ENCODE measurements at regions not wholly inside any gene's neighbourhood (a gene's known extent, or its start where the extent isn't known, plus 50 kb on each side); places are given as distances from the start of the nearest gene placed in this dataset.
"Not testable (repeated sequence)": the region's sequence is repeated elsewhere in the genome, so short reads cannot be mapped to it uniquely, and the experiment has no call there.

DNA sequence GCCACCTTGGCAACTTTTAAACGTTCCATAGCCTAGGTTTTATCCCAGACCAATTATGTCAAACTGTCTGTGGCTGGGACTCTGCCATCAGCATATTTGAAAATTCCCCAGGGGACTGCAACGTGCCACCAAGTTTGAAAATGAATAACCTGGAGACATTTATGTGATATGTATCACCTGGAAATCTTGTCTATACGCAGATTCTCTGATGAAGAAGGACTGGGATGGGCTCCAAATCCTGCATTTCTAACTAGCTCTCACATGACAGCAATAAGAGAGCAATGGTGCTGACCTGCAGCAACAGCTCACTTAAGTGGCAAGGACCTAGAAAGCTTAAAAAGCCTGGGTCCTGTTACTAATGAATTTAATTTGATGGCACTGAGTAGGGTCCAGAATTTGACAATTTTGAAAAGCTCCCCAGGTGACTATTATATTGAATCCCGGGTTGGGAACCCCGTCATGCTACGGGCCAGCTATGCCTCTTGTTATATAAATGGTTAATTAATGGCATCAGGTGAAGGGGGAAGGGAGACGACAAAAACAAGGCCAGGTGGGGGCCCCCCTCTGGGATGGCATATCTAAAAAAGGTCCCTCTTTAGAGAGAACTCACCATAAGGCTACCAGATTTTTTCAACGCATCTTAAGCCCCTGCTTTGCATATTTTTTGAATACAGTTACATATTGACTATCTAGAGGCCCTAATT lies 213.7 kb downstream of the ZIC5 start:
- Histone ChIP-seq H3K27ac (no peak overlapping the region), H3K4me3 (no peak overlapping the region), H3K9me3 (peaks cover 0 to 4% (median 0%) of the 10 kb centered on the region in 4 donors), H3K27me3 (no peaks in the 10 kb centered on the region), H3K36me3 (no peaks in the 10 kb centered on the region), H3K4me1 (peaks cover 0 to 6% (median 0%) of the 10 kb centered on the region in 4 donors)
- TF ChIP-seq, protein P1, sequence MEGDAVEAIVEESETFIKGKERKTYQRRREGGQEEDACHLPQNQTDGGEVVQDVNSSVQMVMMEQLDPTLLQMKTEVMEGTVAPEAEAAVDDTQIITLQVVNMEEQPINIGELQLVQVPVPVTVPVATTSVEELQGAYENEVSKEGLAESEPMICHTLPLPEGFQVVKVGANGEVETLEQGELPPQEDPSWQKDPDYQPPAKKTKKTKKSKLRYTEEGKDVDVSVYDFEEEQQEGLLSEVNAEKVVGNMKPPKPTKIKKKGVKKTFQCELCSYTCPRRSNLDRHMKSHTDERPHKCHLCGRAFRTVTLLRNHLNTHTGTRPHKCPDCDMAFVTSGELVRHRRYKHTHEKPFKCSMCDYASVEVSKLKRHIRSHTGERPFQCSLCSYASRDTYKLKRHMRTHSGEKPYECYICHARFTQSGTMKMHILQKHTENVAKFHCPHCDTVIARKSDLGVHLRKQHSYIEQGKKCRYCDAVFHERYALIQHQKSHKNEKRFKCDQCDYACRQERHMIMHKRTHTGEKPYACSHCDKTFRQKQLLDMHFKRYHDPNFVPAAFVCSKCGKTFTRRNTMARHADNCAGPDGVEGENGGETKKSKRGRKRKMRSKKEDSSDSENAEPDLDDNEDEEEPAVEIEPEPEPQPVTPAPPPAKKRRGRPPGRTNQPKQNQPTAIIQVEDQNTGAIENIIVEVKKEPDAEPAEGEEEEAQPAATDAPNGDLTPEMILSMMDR (IDR thresholded peaks at IDR 0.05) = no peak
- TF ChIP-seq POLR2A (IDR thresholded peaks at IDR 0.05) = no peak
- no peak for DNase-seq

DNA sequence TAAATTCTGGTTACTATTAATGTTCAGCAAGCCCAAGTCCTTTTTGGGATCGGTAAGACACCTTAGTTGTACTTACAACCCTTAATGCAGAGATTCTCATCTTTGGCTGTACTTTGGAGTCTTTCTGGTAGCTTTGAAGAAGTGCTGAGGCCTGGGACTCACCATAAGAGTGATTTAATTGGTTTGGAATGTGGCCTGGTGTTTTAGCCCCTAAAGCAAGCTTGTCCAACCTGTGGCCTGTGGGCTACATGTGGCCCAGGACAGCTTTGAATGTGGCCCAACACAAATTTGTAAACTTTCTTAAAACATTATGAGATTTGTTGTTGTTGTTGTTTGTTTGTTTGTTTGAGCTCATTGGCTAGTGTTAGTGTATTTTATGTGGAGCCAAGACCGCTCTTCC lies 215.3 kb downstream of the ZIC5 start:
- Histone ChIP-seq H3K36me3 (no peaks in the 10 kb centered on the region), H3K9me3 (peaks cover 0 to 4% (median 0%) of the 10 kb centered on the region in 4 donors), H3K4me3 (no peak overlapping the region), H3K4me1 (peaks cover 0 to 16% (median 0%) of the 10 kb centered on the region in 4 donors), H3K27ac (no peak overlapping the region), H3K27me3 (no peaks in the 10 kb centered on the region)
- TF ChIP-seq, protein P1 (IDR thresholded peaks at IDR 0.05) = no peak
- no peak for TF ChIP-seq POLR2A (IDR thresholded peaks at IDR 0.05)
- no peak for DNase-seq

DNA sequence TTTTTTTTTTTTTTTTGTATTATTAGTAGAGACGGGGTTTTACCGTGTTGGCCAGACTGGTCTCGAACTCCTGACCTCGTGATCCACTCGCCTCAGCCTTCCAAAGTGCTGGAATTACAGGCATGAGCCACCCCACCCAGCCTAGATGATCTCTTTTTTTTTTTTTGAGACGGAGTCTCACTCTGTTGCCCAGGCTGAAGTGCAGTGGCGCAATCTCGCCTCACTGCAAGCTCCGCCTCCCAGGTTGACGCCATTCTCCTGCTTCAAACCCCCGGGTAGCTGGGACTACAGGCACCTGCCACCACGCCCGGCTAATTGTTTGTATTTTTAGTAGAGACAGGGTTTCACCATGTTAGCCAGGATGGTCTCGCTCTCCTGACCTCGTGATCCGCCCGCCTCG lies 216.8 kb downstream of the ZIC5 start:
- DNase-seq, H3K27me3 ChIP-seq, H3K27ac ChIP-seq, H3K4me3 ChIP-seq, H3K36me3 ChIP-seq, H3K9me3 ChIP-seq: not testable (repeated sequence)
- peaks cover 0 to 16% (median 0%) of the 10 kb centered on the region in 4 donors for H3K4me1 ChIP-seq

DNA sequence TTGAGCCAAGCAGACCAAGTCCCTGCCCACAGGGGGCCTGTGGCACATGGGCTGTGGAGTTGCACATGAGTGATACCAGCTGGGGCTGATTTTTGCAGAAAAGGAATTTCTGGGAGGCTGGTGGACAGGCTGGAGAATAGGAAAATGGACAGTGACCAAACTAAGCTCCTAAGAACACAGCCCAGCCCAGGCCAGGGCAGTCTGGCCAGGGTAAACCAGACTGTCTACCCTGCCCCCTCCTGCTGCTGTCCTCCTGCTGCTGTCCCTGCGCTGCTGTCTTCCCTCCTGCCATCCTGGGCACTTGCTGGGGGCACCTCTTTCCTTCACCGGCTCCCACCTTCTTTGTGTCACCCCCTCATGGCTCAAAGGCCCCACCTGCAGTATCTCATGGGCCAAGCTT lies 219.2 kb downstream of the ZIC5 start:
- Histone ChIP-seq H3K36me3 (no peaks in the 10 kb centered on the region), H3K27ac (peak overlapping the region in 3 of 4 donors; percentile 48 to 80 (median 53)), H3K9me3 (no peaks in the 10 kb centered on the region), H3K27me3 (no peaks in the 10 kb centered on the region), H3K4me1 (peaks cover 0 to 16% (median 0%) of the 10 kb centered on the region in 4 donors), H3K4me3 (no peak overlapping the region)
- no peak for DNase-seq
- TF ChIP-seq POLR2A (IDR thresholded peaks at IDR 0.05) = no peak
- TF ChIP-seq, protein P1 (IDR thresholded peaks at IDR 0.05) = no peak

DNA sequence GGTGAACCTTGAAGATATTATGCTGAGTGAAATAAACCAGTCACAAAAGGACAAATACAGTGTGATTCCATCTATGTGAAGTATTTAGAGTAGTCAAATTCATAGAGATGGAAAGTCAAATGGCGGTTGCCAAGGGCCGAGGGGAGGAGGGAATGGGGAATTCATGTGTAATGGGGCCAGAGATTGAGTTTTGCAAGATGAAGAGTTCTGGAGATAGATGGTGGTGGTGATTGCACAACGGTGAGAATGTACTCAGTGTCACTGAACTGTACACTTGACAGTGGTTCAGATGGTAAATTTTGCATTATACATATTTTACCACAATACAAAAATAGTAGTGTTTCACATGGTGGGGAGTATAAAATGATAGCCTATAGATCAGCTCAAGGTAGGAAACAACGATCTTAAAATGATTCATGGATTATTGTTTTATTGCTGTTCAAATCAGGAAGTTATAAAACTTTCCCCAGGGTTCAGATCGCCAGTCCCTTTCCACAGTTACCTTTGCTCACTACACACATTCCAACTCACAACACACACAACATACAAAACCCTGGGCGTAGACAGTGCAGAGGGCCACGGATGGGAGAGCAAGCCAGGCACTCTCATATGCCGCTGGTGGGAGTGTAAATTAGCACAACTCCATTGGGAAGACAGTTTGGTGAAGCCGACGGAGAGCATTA lies 219.9 kb downstream of the ZIC5 start:
- Histone ChIP-seq H3K4me3 (no peak overlapping the region), H3K27ac (peak overlapping the region in 3 of 4 donors; percentile 48 to 80 (median 53)), H3K9me3 (no peaks in the 10 kb centered on the region), H3K36me3 (no peaks in the 10 kb centered on the region), H3K27me3 (no peaks in the 10 kb centered on the region), H3K4me1 (peaks cover 0 to 16% (median 0%) of the 10 kb centered on the region in 4 donors)
- peak in 2 of 3 donors; percentile 57 to 61 for DNase-seq
- TF ChIP-seq, protein P1 (IDR thresholded peaks at IDR 0.05) = no peak
- TF ChIP-seq POLR2A (IDR thresholded peaks at IDR 0.05) = peak in 1 of 2 donors; percentile 58

DNA sequence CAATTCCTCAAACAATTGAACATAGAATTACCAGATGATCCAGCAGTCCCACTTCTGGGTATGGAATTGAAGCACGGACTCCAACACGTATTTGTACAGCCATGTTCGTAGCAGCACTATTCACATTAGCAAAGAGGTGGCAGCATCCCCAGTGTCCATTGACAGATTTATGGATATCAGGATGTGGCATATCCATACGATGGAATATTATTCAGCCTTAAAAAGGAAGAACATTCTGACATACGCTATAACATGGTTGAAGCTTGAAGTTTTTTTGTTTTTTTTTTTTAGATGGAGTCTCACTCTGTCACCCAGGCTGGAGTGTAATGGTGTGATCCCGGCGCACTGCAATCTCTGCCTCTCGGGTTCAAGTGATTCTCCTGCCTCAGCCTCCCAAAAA lies 220.6 kb downstream of the ZIC5 start:
- H3K36me3 ChIP-seq = no peaks in the 10 kb centered on the region
- H3K27me3 ChIP-seq = no peaks in the 10 kb centered on the region
- no peaks in the 10 kb centered on the region for H3K9me3 ChIP-seq
- no peak for DNase-seq
- H3K4me1 ChIP-seq = peaks cover 0 to 16% (median 0%) of the 10 kb centered on the region in 4 donors
- H3K27ac ChIP-seq = peak overlapping the region in 1 of 4 donors; percentile 80
- no peak for TF ChIP-seq POLR2A (IDR thresholded peaks at IDR 0.05)
- TF ChIP-seq, protein P1 (IDR thresholded peaks at IDR 0.05) = no peak
- no peak overlapping the region for H3K4me3 ChIP-seq

All from Peyer's patch (tissue), 4 donors.